Glutamatergic neuron (in vitro differentiated cells): ENCODE measurements at regions not wholly inside any gene's neighbourhood (a gene's known extent, or its start where the extent isn't known, plus 50 kb on each side); places are given as distances from the start of the nearest gene placed in this dataset.

Experiments
- DNase-seq: peaks from one replicate; pipeline ENCODE4 v3.0.0; 2022
- H3K27ac Mint-ChIP-seq: one replicate; pipeline ENCODE4 v1.8.0; 2020; ENCODE audit warnings: mild to moderate bottlenecking, mixed read lengths, inconsistent platforms; ENCODE audit not compliant: unreplicated experiment
- H3K27me3 Mint-ChIP-seq: one replicate; pipeline ENCODE4 v1.8.0; 2020; ENCODE audit warnings: mild to moderate bottlenecking, moderate library complexity, mixed read lengths, inconsistent platforms; ENCODE audit not compliant: unreplicated experiment
- H3K36me3 Mint-ChIP-seq: one replicate; pipeline ENCODE4 v1.8.0; 2020; ENCODE audit warnings: mild to moderate bottlenecking, mixed read lengths, inconsistent platforms; ENCODE audit not compliant: unreplicated experiment
- H3K4me1 Mint-ChIP-seq: one replicate; pipeline ENCODE4 v1.8.0; 2020; ENCODE audit warnings: mild to moderate bottlenecking, low read depth, mixed read lengths, inconsistent platforms; ENCODE audit not compliant: unreplicated experiment
- H3K4me3 Mint-ChIP-seq: one replicate; pipeline ENCODE4 v1.8.0; 2020; ENCODE audit warnings: mild to moderate bottlenecking, mixed read lengths, inconsistent platforms; ENCODE audit not compliant: unreplicated experiment
- H3K9me3 Mint-ChIP-seq: one replicate; pipeline ENCODE4 v1.8.0; 2020; ENCODE audit warnings: mild to moderate bottlenecking, moderate library complexity, mixed read lengths, inconsistent platforms; ENCODE audit not compliant: unreplicated experiment
- CTCF ChIP-seq: fragments of 200-600 bp; sonication (generic); IDR thresholded peaks from one replicate; pipeline ENCODE4 v1.5.0; 2021; ENCODE audit not compliant: partially characterized antibody, unreplicated experiment

GRCh38 chr21:18460979-18461378, 57.4 kb upstream of the TMPRSS15 start:
- Mint-ChIP-seq H3K27ac (no peak overlapping the region), H3K4me1 (no peaks in the 10 kb centered on the region), H3K27me3 (peaks cover 2% of the 10 kb centered on the region), H3K4me3 (no peak overlapping the region), H3K9me3 (no peaks in the 10 kb centered on the region), H3K36me3 (no peaks in the 10 kb centered on the region)
- DNase-seq = no peak
- TF ChIP-seq CTCF = no peak

DNA sequence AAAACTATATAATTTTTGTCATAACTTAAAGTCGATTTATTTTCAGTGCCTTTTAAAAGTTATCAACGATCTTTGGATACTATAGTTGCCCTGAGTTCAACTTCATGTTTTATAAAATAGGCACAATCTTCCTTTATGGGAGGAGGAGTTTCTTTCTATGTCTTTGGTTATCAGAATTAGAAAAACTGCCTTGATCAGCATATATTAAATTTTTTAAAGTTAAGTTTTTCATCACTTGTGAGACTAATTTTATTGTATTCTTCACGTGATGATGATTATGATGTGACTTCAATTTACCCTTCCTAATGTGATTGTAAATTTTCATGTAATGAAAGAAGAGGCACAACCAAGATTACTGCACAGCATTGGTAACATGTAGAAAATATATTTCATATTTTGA, 58.2 kb upstream of the TMPRSS15 start:
- Mint-ChIP-seq H3K36me3 (no peaks in the 10 kb centered on the region), H3K27ac (no peak overlapping the region), H3K9me3 (peaks cover 2% of the 10 kb centered on the region), H3K4me1 (no peaks in the 10 kb centered on the region), H3K27me3 (peaks cover 2% of the 10 kb centered on the region), H3K4me3 (no peak overlapping the region)
- DNase-seq = no peak
- no peak for TF ChIP-seq CTCF

DNA sequence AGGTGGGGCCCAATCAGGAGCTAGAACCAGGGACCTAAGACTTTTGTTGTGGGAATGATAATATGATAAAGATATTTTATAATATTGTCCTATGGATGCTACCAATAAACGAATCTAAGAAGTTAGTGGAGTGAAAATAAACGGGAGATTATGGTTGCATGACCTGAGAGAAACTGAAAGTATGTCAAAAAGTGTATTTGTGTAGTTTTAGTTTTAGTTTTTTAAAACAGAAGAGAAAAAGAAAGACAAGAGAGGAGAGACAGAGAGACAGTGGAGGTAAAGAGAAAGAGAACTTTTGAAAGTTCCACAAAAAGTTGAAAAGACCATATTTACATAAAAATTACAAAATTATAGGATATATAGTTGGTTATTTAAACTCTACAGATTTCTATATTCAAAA, 64.1 kb upstream of the TMPRSS15 start:
- no peaks in the 10 kb centered on the region for H3K36me3 Mint-ChIP-seq
- no peak overlapping the region for H3K27ac Mint-ChIP-seq
- H3K9me3 Mint-ChIP-seq = peaks cover 2% of the 10 kb centered on the region
- TF ChIP-seq CTCF = no peak
- no peak for DNase-seq
- peaks cover 2% of the 10 kb centered on the region for H3K27me3 Mint-ChIP-seq
- peaks cover 3% of the 10 kb centered on the region for H3K4me1 Mint-ChIP-seq
- H3K4me3 Mint-ChIP-seq = no peak overlapping the region

DNA sequence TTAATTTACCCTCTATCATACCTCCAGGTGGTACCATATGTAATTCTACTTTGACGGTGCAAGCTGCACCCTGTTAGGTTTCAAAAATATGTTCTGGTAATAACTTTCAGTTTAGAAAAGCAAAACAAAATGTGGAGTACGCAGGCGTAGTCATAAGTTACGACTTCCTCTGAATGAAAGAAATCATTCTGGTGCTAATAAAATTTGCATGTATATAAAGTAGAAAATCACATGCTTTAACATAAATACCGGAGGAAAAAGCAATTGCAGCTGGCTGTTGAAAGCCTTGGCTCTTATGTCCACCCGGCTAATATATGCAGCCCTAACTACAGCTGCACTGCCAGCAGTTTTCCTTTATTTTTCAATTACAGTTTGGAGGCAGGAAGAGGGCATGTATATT, 65.2 kb upstream of the TMPRSS15 start:
- no peak for DNase-seq
- Mint-ChIP-seq H3K27ac (no peak overlapping the region), H3K9me3 (peaks cover 2% of the 10 kb centered on the region), H3K4me1 (peaks cover 5% of the 10 kb centered on the region), H3K27me3 (no peaks in the 10 kb centered on the region), H3K36me3 (no peaks in the 10 kb centered on the region), H3K4me3 (no peak overlapping the region)
- no peak for TF ChIP-seq CTCF

- TF ChIP-seq CTCF = no peak
- Mint-ChIP-seq H3K27ac (no peak overlapping the region), H3K36me3 (no peaks in the 10 kb centered on the region), H3K27me3 (peaks cover 1% of the 10 kb centered on the region), H3K9me3 (peaks cover 2% of the 10 kb centered on the region), H3K4me3 (no peak overlapping the region), H3K4me1 (peaks cover 4% of the 10 kb centered on the region)
- no peak for DNase-seq
Measured at GRCh38 chr21:18476639-18477038, 73.1 kb upstream of the TMPRSS15 start.
